GM12872 (cell line): ENCODE measurements at regions not wholly inside any gene's neighbourhood (a gene's known extent, or its start where the extent isn't known, plus 50 kb on each side); places are given as distances from the start of the nearest gene placed in this dataset.

Source experiments
- CTCF ChIP-seq: IDR thresholded peaks from 3 replicates; pipeline ENCODE4 v1.5.1; 2011; ENCODE audit warnings: low read depth, mild to moderate bottlenecking, low read length, moderate library complexity; ENCODE audit not compliant: insufficient read depth

- TF ChIP-seq CTCF, result no peak
These were observed 775.1 kb downstream of the BRD1 start for GRCh38 chr22:49052560-49052959.

GRCh38 chr22:49052023-49052538, 775.6 kb downstream of the BRD1 start:
- no peak for TF ChIP-seq CTCF

GRCh38 chr22:49051491-49052022, 776.1 kb downstream of the BRD1 start:
- TF ChIP-seq CTCF, result no peak

GRCh38 chr22:49049691-49050090, 778.0 kb downstream of the BRD1 start:
- TF ChIP-seq CTCF, result no peak

GRCh38 chr22:49048591-49048990, 779.1 kb downstream of the BRD1 start:
- no peak for TF ChIP-seq CTCF

- TF ChIP-seq CTCF, result no peak
These were observed 780.2 kb downstream of the BRD1 start for GRCh38 chr22:49047447-49047846.

- TF ChIP-seq CTCF, result peak; percentile 31; the same call in 1 of the 3 replicates
These were observed 780.9 kb downstream of the BRD1 start for GRCh38 chr22:49046546-49047361.
